ENCODE measurements at regions not wholly inside any gene's neighbourhood (a gene's known extent, or its start where the extent isn't known, plus 50 kb on each side); places are given as distances from the start of the nearest gene placed in this dataset.
"Not testable (repeated sequence)": the region's sequence is repeated elsewhere in the genome, so short reads cannot be mapped to it uniquely, and the experiment has no call there.

- no peaks in the 10 kb centered on the region for H3K36me3 ChIP-seq (ENCODE audit: control insufficient read depth in 2 of 2, insufficient read depth in 1 of 2, low read length in 2 of 2)
- H3K4me3 ChIP-seq (ENCODE audit: low read depth, low read length): no peak overlapping the region
- H3K27ac ChIP-seq (ENCODE audit: extremely low read depth, low read depth, low read length): no peak overlapping the region
- ChIA-PET CTCF (interaction anchor here (0.7 kb wide), 1 partner anchor 27 kb away, joined by 4 read pairs; no protein-coding TSS in a partner anchor), POLR2A (interaction anchor here (1.1 kb wide), 1 partner anchor 1231 kb away, joined by 3 read pairs; no protein-coding TSS in a partner anchor)
- H3K4me1 ChIP-seq (ENCODE audit: control insufficient read depth, insufficient read depth, low read length): no peaks in the 10 kb centered on the region
- H3K9me3 ChIP-seq (ENCODE audit: control insufficient read depth, insufficient read depth, low read depth, low read length): no peaks in the 10 kb centered on the region
- no peak for TF ChIP-seq ZNF184 (tag by site-specific recombination; IDR thresholded peaks at IDR 0.05)
- no peak for TF ChIP-seq ZNF248 (tag by site-specific recombination; IDR thresholded peaks at IDR 0.05)
- TF ChIP-seq ZBTB6 (tag by site-specific recombination; IDR thresholded peaks at IDR 0.05): no peak
- TF ChIP-seq SP2 (tag by site-specific recombination; IDR thresholded peaks at IDR 0.05): no peak
- no peak for TF ChIP-seq ZNF133 (tag by site-specific recombination; IDR thresholded peaks at IDR 0.05)
- TF ChIP-seq HOXC10 (CRISPR knock-in tag; IDR thresholded peaks at IDR 0.05): no peak
- no peak for TF ChIP-seq ZNF621 (tag by site-specific recombination; IDR thresholded peaks at IDR 0.05)
- TF ChIP-seq ZNF121 (tag by site-specific recombination; IDR thresholded peaks at IDR 0.05): no peak
- TF ChIP-seq ZBTB49 (tag by site-specific recombination; IDR thresholded peaks at IDR 0.05; ENCODE audit: low read depth): no peak
- no peak for TF ChIP-seq PRDM6 (tag by site-specific recombination; IDR thresholded peaks at IDR 0.05)
- no peak for TF ChIP-seq OVOL3 (tag by site-specific recombination; IDR thresholded peaks at IDR 0.05)
- TF ChIP-seq ZNF366 (tag by site-specific recombination; conservative IDR thresholded peaks at IDR 0.05): no peak
- no peak for TF ChIP-seq WT1 (tag by site-specific recombination; IDR thresholded peaks at IDR 0.05)
- TF ChIP-seq ZFP69B (tag by site-specific recombination; IDR thresholded peaks at IDR 0.05): no peak
- no peak for TF ChIP-seq ZNF449 (tag by site-specific recombination; IDR thresholded peaks at IDR 0.05)
These were observed 227.8 kb downstream of the NDUFA10 start for GRCh38 chr2:239797316-239797715.

- H3K36me3 ChIP-seq (ENCODE audit: control insufficient read depth in 2 of 2, insufficient read depth in 1 of 2, low read length in 2 of 2); H3K27ac ChIP-seq (ENCODE audit: extremely low read depth, low read depth, low read length); CTCF ChIA-PET; H3K4me1 ChIP-seq (ENCODE audit: control insufficient read depth, insufficient read depth, low read length); POLR2A ChIA-PET; H3K4me3 ChIP-seq (ENCODE audit: low read depth, low read length); H3K9me3 ChIP-seq (ENCODE audit: control insufficient read depth, insufficient read depth, low read depth, low read length): not testable (repeated sequence)
These were observed 229.4 kb downstream of the NDUFA10 start for GRCh38 chr2:239795761-239796160.

- CTCF ChIA-PET: no interaction called here
- TF ChIP-seq ZNF600 (tag by site-specific recombination; IDR thresholded peaks at IDR 0.05) (no peak), CTCF (tag by site-specific recombination; IDR thresholded peaks at IDR 0.05) (no peak)
- Histone ChIP-seq H3K9me3 (ENCODE audit: control insufficient read depth, insufficient read depth, low read depth, low read length) (no peaks in the 10 kb centered on the region), H3K4me1 (ENCODE audit: control insufficient read depth, insufficient read depth, low read length) (no peaks in the 10 kb centered on the region), H3K27ac (ENCODE audit: extremely low read depth, low read depth, low read length) (no peak overlapping the region), H3K4me3 (ENCODE audit: low read depth, low read length) (no peak overlapping the region), H3K36me3 (ENCODE audit: control insufficient read depth in 2 of 2, insufficient read depth in 1 of 2, low read length in 2 of 2) (no peaks in the 10 kb centered on the region)
- POLR2A ChIA-PET: no interaction called here
These were observed 231.3 kb downstream of the NDUFA10 start for GRCh38 chr2:239793836-239794235.

Measured in HEK293 (cell line).